Activated T-helper 17 cell treated with anti-CD3 and anti-CD28 coated beads, Interleukin-2, amount 50 U/mL, for 72 hours (primary cell): ENCODE measurements at regions not wholly inside any gene's neighbourhood (a gene's known extent, or its start where the extent isn't known, plus 50 kb on each side); places are given as distances from the start of the nearest gene placed in this dataset.

Experiments
- ATAC-seq: fragments of 150-1000 bp; cut with Tn5 transposase; replicated peaks from 2 replicates; pipeline ENCODE4 v1.10.0; 2021; ENCODE audit warnings: mild to moderate bottlenecking, moderate library complexity
- H3K27ac Mint-ChIP-seq: one replicate; pipeline ENCODE4 v1.8.0; 2022; ENCODE audit warnings: mixed read lengths
- H3K27me3 Mint-ChIP-seq: one replicate; pipeline ENCODE4 v1.8.0; 2022; ENCODE audit warnings: mixed read lengths
- H3K36me3 Mint-ChIP-seq: one replicate; pipeline ENCODE4 v1.8.0; 2022; ENCODE audit warnings: low read depth, mild to moderate bottlenecking, mixed read lengths
- H3K4me1 Mint-ChIP-seq: one replicate; pipeline ENCODE4 v1.8.0; 2022; ENCODE audit warnings: mixed read lengths
- H3K4me3 Mint-ChIP-seq: one replicate; pipeline ENCODE4 v1.8.0; 2022; ENCODE audit warnings: mild to moderate bottlenecking, mixed read lengths
- H3K9me3 Mint-ChIP-seq: one replicate; pipeline ENCODE4 v1.8.0; 2022; ENCODE audit warnings: mixed read lengths

- no peak overlapping the region for H3K4me3 Mint-ChIP-seq
- peaks cover 20% of the 10 kb centered on the region for H3K4me1 Mint-ChIP-seq
- no peaks in the 10 kb centered on the region for H3K9me3 Mint-ChIP-seq
- no peak overlapping the region for H3K27ac Mint-ChIP-seq
- ATAC-seq, result no peak
- no peaks in the 10 kb centered on the region for H3K27me3 Mint-ChIP-seq
- no peaks in the 10 kb centered on the region for H3K36me3 Mint-ChIP-seq
Measured at GRCh38 chr2:144242311-144242710, 277.6 kb downstream of the ZEB2 start.

- Mint-ChIP-seq H3K27ac (peak overlapping the region; percentile 69), H3K4me1 (peaks cover 20% of the 10 kb centered on the region), H3K9me3 (no peaks in the 10 kb centered on the region), H3K4me3 (peak overlapping the region; percentile 29), H3K27me3 (no peaks in the 10 kb centered on the region), H3K36me3 (no peaks in the 10 kb centered on the region)
- no peak for ATAC-seq
Measured at GRCh38 chr2:144241801-144242200, 278.1 kb downstream of the ZEB2 start.

- H3K9me3 Mint-ChIP-seq, result no peaks in the 10 kb centered on the region
- peak overlapping the region; percentile 29 for H3K4me3 Mint-ChIP-seq
- no peaks in the 10 kb centered on the region for H3K27me3 Mint-ChIP-seq
- no peak overlapping the region for H3K27ac Mint-ChIP-seq
- H3K4me1 Mint-ChIP-seq, result peaks cover 20% of the 10 kb centered on the region
- peak; percentile 52 for ATAC-seq
- no peaks in the 10 kb centered on the region for H3K36me3 Mint-ChIP-seq
Measured at GRCh38 chr2:144240656-144241339, 279.1 kb downstream of the ZEB2 start.

- H3K27ac Mint-ChIP-seq, result no peak overlapping the region
Measured at GRCh38 chr2:144239726-144240125, 280.2 kb downstream of the ZEB2 start.

GRCh38 chr2:144239306-144239705 lies 280.6 kb downstream of the ZEB2 start:
- ATAC-seq, result peak; percentile 22
- Mint-ChIP-seq H3K27me3 (no peaks in the 10 kb centered on the region), H3K4me1 (peaks cover 29% of the 10 kb centered on the region), H3K27ac (no peak overlapping the region), H3K9me3 (no peaks in the 10 kb centered on the region), H3K4me3 (no peak overlapping the region), H3K36me3 (no peaks in the 10 kb centered on the region)

More at GRCh38 chr2:144239726-144240125, 280.2 kb downstream of the ZEB2 start:
- Mint-ChIP-seq H3K4me3 (no peak overlapping the region), H3K27me3 (no peaks in the 10 kb centered on the region), H3K9me3 (no peaks in the 10 kb centered on the region), H3K36me3 (no peaks in the 10 kb centered on the region), H3K4me1 (peaks cover 25% of the 10 kb centered on the region)
- no peak for ATAC-seq

- Mint-ChIP-seq H3K4me3 (peak overlapping the region; percentile 15), H3K36me3 (no peaks in the 10 kb centered on the region), H3K9me3 (no peaks in the 10 kb centered on the region), H3K27ac (peak overlapping the region; percentile 20), H3K27me3 (no peaks in the 10 kb centered on the region), H3K4me1 (peaks cover 41% of the 10 kb centered on the region)
- ATAC-seq, result no peak
Measured at GRCh38 chr2:144237830-144238627, 281.9 kb downstream of the ZEB2 start.

GRCh38 chr2:144237108-144237507 lies 282.8 kb downstream of the ZEB2 start:
- H3K9me3 Mint-ChIP-seq, result no peaks in the 10 kb centered on the region
- no peak overlapping the region for H3K27ac Mint-ChIP-seq
- ATAC-seq, result no peak
- H3K27me3 Mint-ChIP-seq, result no peaks in the 10 kb centered on the region
- no peaks in the 10 kb centered on the region for H3K36me3 Mint-ChIP-seq
- H3K4me3 Mint-ChIP-seq, result no peak overlapping the region
- peaks cover 43% of the 10 kb centered on the region for H3K4me1 Mint-ChIP-seq

GRCh38 chr2:144235050-144235449 lies 284.9 kb downstream of the ZEB2 start:
- Mint-ChIP-seq H3K27ac (peak overlapping the region; percentile 88), H3K4me1 (peaks cover 36% of the 10 kb centered on the region), H3K27me3 (no peaks in the 10 kb centered on the region), H3K36me3 (no peaks in the 10 kb centered on the region), H3K4me3 (peak overlapping the region; percentile 76), H3K9me3 (no peaks in the 10 kb centered on the region)
- no peak for ATAC-seq

- Mint-ChIP-seq H3K36me3 (no peaks in the 10 kb centered on the region), H3K4me3 (peak overlapping the region; percentile 76), H3K4me1 (peaks cover 36% of the 10 kb centered on the region), H3K27me3 (no peaks in the 10 kb centered on the region), H3K9me3 (no peaks in the 10 kb centered on the region), H3K27ac (peak overlapping the region; percentile 88)
- ATAC-seq, result peak; percentile 41
Measured at GRCh38 chr2:144234542-144234871, 285.4 kb downstream of the ZEB2 start.

- peaks cover 4% of the 10 kb centered on the region for H3K36me3 Mint-ChIP-seq
- no peaks in the 10 kb centered on the region for H3K27me3 Mint-ChIP-seq
- peaks cover 36% of the 10 kb centered on the region for H3K4me1 Mint-ChIP-seq
- no peaks in the 10 kb centered on the region for H3K9me3 Mint-ChIP-seq
- ATAC-seq, result peak; percentile 83
- H3K4me3 Mint-ChIP-seq, result peak overlapping the region; percentile 76
- H3K27ac Mint-ChIP-seq, result peak overlapping the region; percentile 88
Measured at GRCh38 chr2:144233733-144234541, 286.0 kb downstream of the ZEB2 start.

- no peak for ATAC-seq
- H3K27ac Mint-ChIP-seq, result peak overlapping the region; percentile 88
- H3K36me3 Mint-ChIP-seq, result peaks cover 4% of the 10 kb centered on the region
- H3K4me1 Mint-ChIP-seq, result peaks cover 30% of the 10 kb centered on the region
- peak overlapping the region; percentile 76 for H3K4me3 Mint-ChIP-seq
- no peaks in the 10 kb centered on the region for H3K9me3 Mint-ChIP-seq
- H3K27me3 Mint-ChIP-seq, result no peaks in the 10 kb centered on the region
Measured at GRCh38 chr2:144233317-144233716, 286.6 kb downstream of the ZEB2 start.

- ATAC-seq, result peak; percentile 37
- peaks cover 27% of the 10 kb centered on the region for H3K4me1 Mint-ChIP-seq
- H3K4me3 Mint-ChIP-seq, result peak overlapping the region; percentile 2
- H3K27me3 Mint-ChIP-seq, result no peaks in the 10 kb centered on the region
- peaks cover 4% of the 10 kb centered on the region for H3K36me3 Mint-ChIP-seq
- peak overlapping the region; percentile 18 for H3K27ac Mint-ChIP-seq
- no peaks in the 10 kb centered on the region for H3K9me3 Mint-ChIP-seq
Measured at GRCh38 chr2:144230448-144231085, 289.4 kb downstream of the ZEB2 start.

- ATAC-seq, result no peak
- no peaks in the 10 kb centered on the region for H3K27me3 Mint-ChIP-seq
- H3K4me1 Mint-ChIP-seq, result peaks cover 25% of the 10 kb centered on the region
- peak overlapping the region; percentile 2 for H3K4me3 Mint-ChIP-seq
- H3K36me3 Mint-ChIP-seq, result peaks cover 4% of the 10 kb centered on the region
- peak overlapping the region; percentile 18 for H3K27ac Mint-ChIP-seq
- no peaks in the 10 kb centered on the region for H3K9me3 Mint-ChIP-seq
Measured at GRCh38 chr2:144230033-144230432, 289.9 kb downstream of the ZEB2 start.

- Mint-ChIP-seq H3K27ac (peak overlapping the region; percentile 40), H3K4me1 (peaks cover 18% of the 10 kb centered on the region), H3K9me3 (no peaks in the 10 kb centered on the region), H3K36me3 (peaks cover 4% of the 10 kb centered on the region), H3K27me3 (no peaks in the 10 kb centered on the region), H3K4me3 (no peak overlapping the region)
- no peak for ATAC-seq
Measured at GRCh38 chr2:144229296-144229695, 290.6 kb downstream of the ZEB2 start.
